ENCODE measurements at regions not wholly inside any gene's neighbourhood (a gene's known extent, or its start where the extent isn't known, plus 50 kb on each side); places are given as distances from the start of the nearest gene placed in this dataset.

- TF ChIP-seq POLR2AphosphoS5 (IDR thresholded peaks at IDR 0.05; ENCODE audit: low read depth, low read length): no peak
- no peak for TF ChIP-seq REST (IDR thresholded peaks at IDR 0.05; ENCODE audit: insufficient read depth in 1 of 2, low read depth in 2 of 2, low read length in 2 of 2)
These were observed 56.0 kb upstream of the LHX1 start for GRCh38 chr17:36881323-36881722.

GRCh38 chr17:36884495-36885152 lies 52.7 kb upstream of the LHX1 start:
- TF ChIP-seq REST (IDR thresholded peaks at IDR 0.05; ENCODE audit: insufficient read depth in 1 of 2, low read depth in 2 of 2, low read length in 2 of 2): no peak

- TF ChIP-seq SIN3A (IDR thresholded peaks at IDR 0.05; ENCODE audit: borderline replicate concordance, insufficient read depth, low read length) (no peak), POLR2AphosphoS5 (IDR thresholded peaks at IDR 0.05; ENCODE audit: low read depth, low read length) (no peak), REST (IDR thresholded peaks at IDR 0.05; ENCODE audit: insufficient read depth in 1 of 2, low read depth in 2 of 2, low read length in 2 of 2) (no peak), TAF1 (IDR thresholded peaks at IDR 0.05; ENCODE audit: borderline replicate concordance, insufficient read depth, low read length) (no peak), FOXP2 (optimal IDR thresholded peaks at IDR 0.05; ENCODE audit: borderline replicate concordance, extremely low read depth, extremely low read length, insufficient read depth) (no peak)
These were observed 52.0 kb upstream of the LHX1 start for GRCh38 chr17:36885153-36885735.

- no peak for TF ChIP-seq TAF1 (IDR thresholded peaks at IDR 0.05; ENCODE audit: borderline replicate concordance, insufficient read depth, low read length)
- no peak for TF ChIP-seq POLR2AphosphoS5 (IDR thresholded peaks at IDR 0.05; ENCODE audit: low read depth, low read length)
- TF ChIP-seq SIN3A (IDR thresholded peaks at IDR 0.05; ENCODE audit: borderline replicate concordance, insufficient read depth, low read length): no peak
- TF ChIP-seq FOXP2 (optimal IDR thresholded peaks at IDR 0.05; ENCODE audit: borderline replicate concordance, extremely low read depth, extremely low read length, insufficient read depth): no peak
- no peak for TF ChIP-seq REST (IDR thresholded peaks at IDR 0.05; ENCODE audit: insufficient read depth in 1 of 2, low read depth in 2 of 2, low read length in 2 of 2)
These were observed 51.4 kb upstream of the LHX1 start for GRCh38 chr17:36885771-36886377.
